Vagina (tissue), 2 donors: ENCODE measurements at regions not wholly inside any gene's neighbourhood (a gene's known extent, or its start where the extent isn't known, plus 50 kb on each side); places are given as distances from the start of the nearest gene placed in this dataset.

Experiments used
- POLR2A ChIP-seq, 2 donors: fragments of 450-650 bp; IDR thresholded peaks; one replicate each; pipeline ENCODE4 v1.6.1; 2017; ENCODE audit warnings: antibody characterized with exemption in 2 of 2, mild to moderate bottlenecking in 2 of 2, moderate library complexity in 2 of 2
- POLR2AphosphoS5 ChIP-seq, 2 donors: sonication (generic); formaldehyde crosslinking; IDR thresholded peaks; one replicate each; pipeline ENCODE4 v1.9.0; 2017; ENCODE audit warnings: antibody characterized with exemption in 2 of 2, mild to moderate bottlenecking in 2 of 2, low read depth in 1 of 2; ENCODE audit not compliant: insufficient read depth in 1 of 2
- TF ChIP-seq, protein P1 (sequence below), 3 experiments: fragments of 450-650 bp in 2 of 3; fragments of 200-600 bp in 1 of 3; sonication (generic) in 1 of 3; IDR thresholded peaks; one replicate each; pipeline ENCODE4 v1.5.1; 2017 to 2019; ENCODE audit warnings: antibody characterized with exemption in 3 of 3, mild to moderate bottlenecking in 2 of 3, moderate library complexity in 2 of 3

DNA sequence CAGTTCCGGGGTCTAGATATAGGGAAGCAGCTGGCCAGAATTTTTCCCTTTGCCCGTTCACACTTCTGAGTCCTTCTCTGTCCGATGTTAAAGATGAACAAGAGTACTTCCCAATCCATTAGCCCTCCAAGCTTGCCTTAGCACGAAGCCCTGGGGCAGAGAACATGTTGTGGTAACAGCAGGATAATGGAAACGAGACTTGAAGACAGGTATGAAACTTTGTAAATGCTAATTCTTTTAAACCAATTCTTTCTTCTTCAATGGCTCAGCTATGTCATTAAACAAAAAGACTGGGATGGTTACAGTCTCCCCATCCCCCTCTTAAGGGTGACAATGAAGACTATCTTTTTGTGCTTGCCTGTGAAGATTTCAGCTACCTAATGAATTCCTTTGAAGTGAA is 218.5 kb downstream of the PLA2G4A start:
- no peak for TF ChIP-seq POLR2A (IDR thresholded peaks at IDR 0.05)
- TF ChIP-seq, protein P1, sequence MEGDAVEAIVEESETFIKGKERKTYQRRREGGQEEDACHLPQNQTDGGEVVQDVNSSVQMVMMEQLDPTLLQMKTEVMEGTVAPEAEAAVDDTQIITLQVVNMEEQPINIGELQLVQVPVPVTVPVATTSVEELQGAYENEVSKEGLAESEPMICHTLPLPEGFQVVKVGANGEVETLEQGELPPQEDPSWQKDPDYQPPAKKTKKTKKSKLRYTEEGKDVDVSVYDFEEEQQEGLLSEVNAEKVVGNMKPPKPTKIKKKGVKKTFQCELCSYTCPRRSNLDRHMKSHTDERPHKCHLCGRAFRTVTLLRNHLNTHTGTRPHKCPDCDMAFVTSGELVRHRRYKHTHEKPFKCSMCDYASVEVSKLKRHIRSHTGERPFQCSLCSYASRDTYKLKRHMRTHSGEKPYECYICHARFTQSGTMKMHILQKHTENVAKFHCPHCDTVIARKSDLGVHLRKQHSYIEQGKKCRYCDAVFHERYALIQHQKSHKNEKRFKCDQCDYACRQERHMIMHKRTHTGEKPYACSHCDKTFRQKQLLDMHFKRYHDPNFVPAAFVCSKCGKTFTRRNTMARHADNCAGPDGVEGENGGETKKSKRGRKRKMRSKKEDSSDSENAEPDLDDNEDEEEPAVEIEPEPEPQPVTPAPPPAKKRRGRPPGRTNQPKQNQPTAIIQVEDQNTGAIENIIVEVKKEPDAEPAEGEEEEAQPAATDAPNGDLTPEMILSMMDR (IDR thresholded peaks at IDR 0.05), result no peak
- TF ChIP-seq POLR2AphosphoS5 (IDR thresholded peaks at IDR 0.05; ENCODE audit: insufficient read depth in 1 of 2, low read depth in 1 of 2), result no peak
